Thymus (tissue), 11 donors: ENCODE measurements at regions not wholly inside any gene's neighbourhood (a gene's known extent, or its start where the extent isn't known, plus 50 kb on each side); places are given as distances from the start of the nearest gene placed in this dataset.
"Not testable (repeated sequence)": the region's sequence is repeated elsewhere in the genome, so short reads cannot be mapped to it uniquely, and the experiment has no call there.

Experiments
- DNase-seq, 9 donors: peaks; one replicate each; pipeline ENCODE4 v3.0.0-alpha.2; 2013; ENCODE audit warnings: low spot score in 9 of 9, low read depth in 6 of 9, missing footprints in 1 of 9
- H3K27ac ChIP-seq, 2 donors: one replicate each; pipeline ENCODE4 v1.5.1; 2013; ENCODE audit warnings: control low read depth in 1 of 2, low read depth in 1 of 2, low read length in 1 of 2, mild to moderate bottlenecking in 1 of 2, moderate library complexity in 1 of 2
- H3K27me3 ChIP-seq, 2 donors: one replicate each; pipeline ENCODE4 v1.5.1; 2013; ENCODE audit warnings: low read length in 1 of 2; ENCODE audit not compliant: control insufficient read depth in 2 of 2, insufficient read depth in 1 of 2
- H3K36me3 ChIP-seq, 2 donors: one replicate each; pipeline ENCODE4 v1.5.1; 2013; ENCODE audit warnings: low read length in 1 of 2, mild to moderate bottlenecking in 1 of 2, moderate library complexity in 1 of 2; ENCODE audit not compliant: control insufficient read depth in 2 of 2, insufficient read depth in 2 of 2
- H3K4me1 ChIP-seq, 2 donors: one replicate each; pipeline ENCODE4 v1.5.1; 2013; ENCODE audit warnings: low read length in 2 of 2; ENCODE audit not compliant: control insufficient read depth in 2 of 2, insufficient read depth in 2 of 2
- H3K4me3 ChIP-seq, 2 donors: one replicate each; pipeline ENCODE4 v1.5.1; 2013; ENCODE audit warnings: low read length in 2 of 2, control low read depth in 1 of 2, mild to moderate bottlenecking in 1 of 2
- H3K9me3 ChIP-seq, 2 donors: one replicate each; pipeline ENCODE4 v1.5.1; 2013; ENCODE audit warnings: low read length in 1 of 2, mild to moderate bottlenecking in 1 of 2; ENCODE audit not compliant: control insufficient read depth in 2 of 2, insufficient read depth in 1 of 2
- WGBS: extraction: QIAGEN DNeasy Blood & Tissue Kit; methylation state at CpG from one replicate; pipeline ENCODE4 v1.1.7; 2013; 5-methylcytosine and 5-hydroxymethylcytosine counted together
- donor health status: healthy.

GRCh38 chr12:18837025-18837424 lies 99.1 kb downstream of the CAPZA3 start:
- no peaks in the 10 kb centered on the region for H3K4me1 ChIP-seq
- no peaks in the 10 kb centered on the region for H3K9me3 ChIP-seq
- 96% methylated on average over 4 of the region's 4 CpGs for whole genome bisulfite sequencing
- no peak for DNase-seq
- no peak overlapping the region for H3K27ac ChIP-seq
- no peaks in the 10 kb centered on the region for H3K36me3 ChIP-seq
- H3K27me3 ChIP-seq, result no peaks in the 10 kb centered on the region
- H3K4me3 ChIP-seq, result no peak overlapping the region

GRCh38 chr12:18837505-18837904 lies 99.6 kb downstream of the CAPZA3 start:
- Histone ChIP-seq H3K9me3 (no peaks in the 10 kb centered on the region), H3K27me3 (no peaks in the 10 kb centered on the region), H3K36me3 (no peaks in the 10 kb centered on the region), H3K4me3 (no peak overlapping the region), H3K4me1 (no peaks in the 10 kb centered on the region), H3K27ac (no peak overlapping the region)
- WGBS, result 90% methylated on average over 2 of the region's 2 CpGs
- DNase-seq, result no peak

- DNase-seq, H3K27me3 ChIP-seq, H3K4me3 ChIP-seq, H3K36me3 ChIP-seq, H3K4me1 ChIP-seq, H3K9me3 ChIP-seq, H3K27ac ChIP-seq: not testable (repeated sequence)
- 87% methylated on average over 4 of the region's 4 CpGs for WGBS
Measured at GRCh38 chr12:18840997-18841396, 103.1 kb downstream of the CAPZA3 start.

GRCh38 chr12:18849080-18849479 lies 111.2 kb downstream of the CAPZA3 start:
- no peak for DNase-seq
- no peaks in the 10 kb centered on the region for H3K4me1 ChIP-seq
- H3K9me3 ChIP-seq, result no peaks in the 10 kb centered on the region
- no peaks in the 10 kb centered on the region for H3K27me3 ChIP-seq
- WGBS, result 93% methylated on average over 4 of the region's 4 CpGs
- no peaks in the 10 kb centered on the region for H3K36me3 ChIP-seq
- H3K27ac ChIP-seq, result no peak overlapping the region
- no peak overlapping the region for H3K4me3 ChIP-seq

DNA sequence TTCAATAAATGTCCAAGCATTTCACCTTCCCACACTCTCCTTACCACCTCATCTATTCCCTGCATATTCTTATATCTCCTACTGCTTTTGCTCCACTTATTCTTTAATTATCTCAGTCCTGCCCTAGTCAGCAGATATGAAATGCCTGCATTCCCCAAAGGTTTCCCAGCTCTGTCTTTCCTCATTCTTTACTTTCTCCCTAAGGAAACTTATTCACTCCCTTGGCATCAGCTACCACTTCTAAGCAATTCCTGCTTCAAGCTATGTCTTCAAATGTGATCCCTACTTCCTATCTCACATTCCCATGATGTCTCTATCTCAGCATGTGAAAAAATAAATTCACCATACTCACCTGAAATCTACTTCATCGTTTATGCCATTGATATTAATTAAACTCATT lies 111.8 kb downstream of the CAPZA3 start:
- Histone ChIP-seq H3K4me1 (no peaks in the 10 kb centered on the region), H3K36me3 (no peaks in the 10 kb centered on the region), H3K27ac (no peak overlapping the region), H3K4me3 (no peak overlapping the region), H3K9me3 (no peaks in the 10 kb centered on the region), H3K27me3 (no peaks in the 10 kb centered on the region)
- no peak for DNase-seq
- 91% methylated on average over 1 of the region's 1 CpG for WGBS

GRCh38 chr12:18850752-18851151 lies 112.8 kb downstream of the CAPZA3 start:
- no peak for DNase-seq
- Histone ChIP-seq H3K27ac (no peak overlapping the region), H3K4me3 (no peak overlapping the region), H3K27me3 (no peaks in the 10 kb centered on the region), H3K9me3 (no peaks in the 10 kb centered on the region), H3K4me1 (no peaks in the 10 kb centered on the region), H3K36me3 (no peaks in the 10 kb centered on the region)
- WGBS, result 97% methylated on average over 1 of the region's 1 CpG

DNA sequence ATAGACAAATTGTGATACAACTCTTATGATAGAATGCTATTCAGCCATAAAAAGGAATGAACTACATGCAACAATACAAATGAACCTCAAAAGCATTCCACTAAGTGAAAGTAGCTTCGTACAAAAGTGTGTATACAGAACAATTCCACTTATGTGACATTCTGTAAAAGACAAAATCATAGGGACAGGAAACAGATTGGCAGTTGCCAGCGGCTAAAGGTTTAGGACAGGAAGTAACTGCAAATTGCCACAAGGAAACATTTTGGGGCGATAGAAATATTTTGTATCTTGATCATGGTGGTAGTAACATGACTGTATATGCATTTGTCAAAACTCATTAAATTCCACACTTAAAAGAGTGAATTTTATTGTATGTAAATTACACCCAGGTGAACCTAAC lies 113.4 kb downstream of the CAPZA3 start:
- Histone ChIP-seq H3K9me3 (no peaks in the 10 kb centered on the region), H3K36me3 (no peaks in the 10 kb centered on the region), H3K4me3 (no peak overlapping the region), H3K27ac (no peak overlapping the region), H3K27me3 (no peaks in the 10 kb centered on the region), H3K4me1 (no peaks in the 10 kb centered on the region)
- no peak for DNase-seq
- 16% methylated on average over 3 of the region's 3 CpGs for WGBS

DNA sequence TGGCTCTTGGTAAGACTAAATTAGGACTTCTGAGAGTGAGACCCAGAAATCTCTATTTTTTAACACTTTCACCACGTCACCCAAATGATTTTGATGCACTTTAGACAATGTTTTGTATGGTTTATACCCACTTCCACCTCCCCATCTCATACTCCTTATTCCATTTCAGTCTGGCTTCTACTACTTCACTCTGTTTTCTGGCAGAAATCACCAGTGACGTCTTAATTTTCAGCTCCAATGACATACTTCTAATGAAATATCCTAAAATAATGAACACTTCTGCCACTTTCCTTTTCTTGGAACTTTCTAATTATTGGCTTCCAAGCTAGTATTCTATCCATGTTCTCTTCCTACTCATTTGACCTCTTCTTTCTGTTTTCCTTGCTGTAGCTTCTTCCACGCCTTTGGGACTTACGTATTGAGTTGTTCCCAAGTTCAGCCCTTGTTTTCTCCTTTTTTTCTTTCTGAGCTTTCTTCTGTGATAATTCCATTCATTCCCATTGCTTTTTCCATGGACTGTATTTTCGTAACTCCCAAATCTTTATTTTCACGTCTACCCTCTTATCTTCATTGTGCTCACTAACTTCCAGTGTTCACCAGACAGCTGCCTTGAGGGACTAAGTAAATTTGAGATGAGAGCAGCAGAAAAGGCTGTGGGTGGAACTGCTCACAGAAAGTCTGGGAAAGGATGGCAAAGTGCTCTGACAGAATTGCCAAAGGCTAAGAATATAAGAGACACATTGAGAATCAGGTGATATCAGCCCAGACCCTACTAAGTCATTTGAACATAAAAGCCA lies 115.8 kb downstream of the CAPZA3 start:
- H3K4me1 ChIP-seq, result no peaks in the 10 kb centered on the region
- 95% methylated on average over 6 of the region's 6 CpGs for WGBS

GRCh38 chr12:18857656-18858055 lies 119.7 kb downstream of the CAPZA3 start:
- Histone ChIP-seq H3K27ac (no peak overlapping the region), H3K4me3 (no peak overlapping the region), H3K4me1 (no peaks in the 10 kb centered on the region)

More for the DNA sequence above, 115.8 kb downstream of the CAPZA3 start:
- DNase-seq, result no peak
- H3K27ac ChIP-seq, result no peak overlapping the region
- H3K9me3 ChIP-seq, result no peaks in the 10 kb centered on the region
- H3K4me3 ChIP-seq, result no peak overlapping the region
- no peaks in the 10 kb centered on the region for H3K36me3 ChIP-seq
- H3K27me3 ChIP-seq, result no peaks in the 10 kb centered on the region

More at GRCh38 chr12:18857656-18858055, 119.7 kb downstream of the CAPZA3 start:
- Histone ChIP-seq H3K27me3 (no peaks in the 10 kb centered on the region), H3K9me3 (no peaks in the 10 kb centered on the region), H3K36me3 (no peaks in the 10 kb centered on the region)
- DNase-seq, result no peak
